Right cardiac atrium (tissue), 5 donors: ENCODE measurements at regions not wholly inside any gene's neighbourhood (a gene's known extent, or its start where the extent isn't known, plus 50 kb on each side); places are given as distances from the start of the nearest gene placed in this dataset.
"Not testable (repeated sequence)": the region's sequence is repeated elsewhere in the genome, so short reads cannot be mapped to it uniquely, and the experiment has no call there.

Experiments
- ATAC-seq, 2 donors: fragments of 200-7000 bp; cut with Tn5 transposase; one replicate each; pipeline versions ENCODE4 v1.8.0 to v1.9.1; 2020; ENCODE audit warnings: moderate library complexity in 2 of 2, mild to moderate bottlenecking in 1 of 2
- DNase-seq, 3 donors: peaks; one replicate each; pipeline ENCODE4 v3.0.0-alpha.2; 2020
- H3K27ac ChIP-seq: one replicate; pipeline ENCODE4 v1.5.1; 2013; ENCODE audit warnings: mild to moderate bottlenecking, low read length, control low read depth, moderate library complexity
- H3K27me3 ChIP-seq: one replicate; pipeline ENCODE4 v1.6.1; 2013; ENCODE audit not compliant: control insufficient read depth, insufficient read depth
- H3K4me1 ChIP-seq: one replicate; pipeline ENCODE4 v1.6.1; 2013; ENCODE audit warnings: low read length; ENCODE audit not compliant: control insufficient read depth, insufficient read depth
- H3K4me3 ChIP-seq: one replicate; pipeline ENCODE4 v1.5.1; 2013; ENCODE audit warnings: low read length, control low read depth
- H3K9me3 ChIP-seq: one replicate; pipeline ENCODE4 v1.6.1; 2013; ENCODE audit warnings: low read length; ENCODE audit not compliant: control insufficient read depth
- WGBS: extraction: QIAGEN DNeasy Blood & Tissue Kit; methylation state at CpG from one replicate; pipeline ENCODE4 v1.1.7; 2013; 5-methylcytosine and 5-hydroxymethylcytosine counted together
- intact Hi-C, 4 donors: fragments of 100-400 bp; cut with DNase I; formaldehyde crosslinking; loops; one replicate each; pipeline versions ENCODE4 v1.11.0 to v1.14.0; 2022 to 2023
- donor health status: healthy with polysubstance abuse.
- donor health status: DM: no; HTN: yes; CAD: no.
- donor health status: DM: no; HTN: no; CAD: no.
- donor health status: DM: no; HTN: yes; CAD: no; lungs with severe emphysema.
- donor health status: DM: yes; HTN: yes; CAD: no.

GRCh38 chr11:70900540-70900939 lies 351.8 kb downstream of the SHANK2 start:
- Histone ChIP-seq H3K4me3 (no peak overlapping the region), H3K9me3 (no peaks in the 10 kb centered on the region), H3K4me1 (no peaks in the 10 kb centered on the region), H3K27ac (no peak overlapping the region), H3K27me3 (no peaks in the 10 kb centered on the region)
- intact Hi-C loops = no loop called here
- DNase-seq = no peak
- ATAC-seq = no peak
- WGBS = 78% methylated on average over 4 of the region's 4 CpGs

GRCh38 chr11:70901951-70902521 lies 350.3 kb downstream of the SHANK2 start:
- WGBS = 63% methylated on average over 15 of the region's 15 CpGs
- Histone ChIP-seq H3K4me1 (no peaks in the 10 kb centered on the region), H3K27me3 (no peaks in the 10 kb centered on the region), H3K4me3 (no peak overlapping the region), H3K27ac (no peak overlapping the region), H3K9me3 (no peaks in the 10 kb centered on the region)
- intact Hi-C loops = no loop called here
- ATAC-seq = no peak
- DNase-seq = no peak

- ATAC-seq, intact Hi-C loops, H3K4me1 ChIP-seq, H3K4me3 ChIP-seq, H3K27ac ChIP-seq, H3K27me3 ChIP-seq, H3K9me3 ChIP-seq, DNase-seq: not testable (repeated sequence)
- WGBS = 85% methylated on average over 8 of the region's 8 CpGs
Measured at GRCh38 chr11:70903229-70903628, 349.1 kb downstream of the SHANK2 start.

- intact Hi-C loops = no loop called here
- no peak for DNase-seq
- H3K9me3 ChIP-seq = no peaks in the 10 kb centered on the region
Measured at GRCh38 chr11:70906101-70906500, 346.3 kb downstream of the SHANK2 start.

GRCh38 chr11:70908223-70908622 lies 344.2 kb downstream of the SHANK2 start:
- intact Hi-C loops = no loop called here
- H3K9me3 ChIP-seq = no peaks in the 10 kb centered on the region
- no peaks in the 10 kb centered on the region for H3K27me3 ChIP-seq
- no peak overlapping the region for H3K27ac ChIP-seq
- H3K4me3 ChIP-seq = no peak overlapping the region
- H3K4me1 ChIP-seq = no peaks in the 10 kb centered on the region
- WGBS = 60% methylated on average over 9 of the region's 9 CpGs
- ATAC-seq = no peak
- no peak for DNase-seq

More at GRCh38 chr11:70906101-70906500, 346.3 kb downstream of the SHANK2 start:
- H3K27me3 ChIP-seq = no peaks in the 10 kb centered on the region
- no peaks in the 10 kb centered on the region for H3K4me1 ChIP-seq
- H3K27ac ChIP-seq = no peak overlapping the region
- WGBS = 88% methylated on average over 12 of the region's 12 CpGs
- ATAC-seq = no peak
- H3K4me3 ChIP-seq = no peak overlapping the region

- intact Hi-C loops = no loop called here
- no peaks in the 10 kb centered on the region for H3K4me1 ChIP-seq
- H3K27me3 ChIP-seq = no peaks in the 10 kb centered on the region
- no peak overlapping the region for H3K27ac ChIP-seq
- WGBS = 80% methylated on average over 7 of the region's 7 CpGs
- no peak for ATAC-seq
- H3K4me3 ChIP-seq = no peak overlapping the region
- H3K9me3 ChIP-seq = no peaks in the 10 kb centered on the region
- DNase-seq = no peak
Measured at GRCh38 chr11:70910835-70911234, 341.5 kb downstream of the SHANK2 start.

GRCh38 chr11:70912226-70912840 lies 340.0 kb downstream of the SHANK2 start:
- DNase-seq (no peak), ATAC-seq (no peak)
- intact Hi-C loops = no loop called here
- H3K27ac ChIP-seq = no peak overlapping the region
- no peaks in the 10 kb centered on the region for H3K4me1 ChIP-seq
- WGBS = 47% methylated on average over 11 of the region's 11 CpGs
- H3K27me3 ChIP-seq = no peaks in the 10 kb centered on the region
- H3K4me3 ChIP-seq = no peak overlapping the region
- no peaks in the 10 kb centered on the region for H3K9me3 ChIP-seq

- Histone ChIP-seq H3K27ac (no peak overlapping the region), H3K27me3 (no peaks in the 10 kb centered on the region), H3K4me3 (no peak overlapping the region), H3K4me1 (no peaks in the 10 kb centered on the region), H3K9me3 (no peaks in the 10 kb centered on the region)
- 26% methylated on average over 13 of the region's 13 CpGs for WGBS
- DNase-seq (no peak), ATAC-seq (no peak)
- intact Hi-C loops = no loop called here
Measured at GRCh38 chr11:70913715-70914231, 338.6 kb downstream of the SHANK2 start.

- DNase-seq (no peak), ATAC-seq (no peak)
- Histone ChIP-seq H3K9me3 (no peaks in the 10 kb centered on the region), H3K27ac (no peak overlapping the region), H3K27me3 (no peaks in the 10 kb centered on the region), H3K4me1 (no peaks in the 10 kb centered on the region), H3K4me3 (no peak overlapping the region)
- 89% methylated on average over 7 of the region's 7 CpGs for WGBS
- intact Hi-C loops = no loop called here
Measured at GRCh38 chr11:70914496-70914895, 337.9 kb downstream of the SHANK2 start.

- ATAC-seq (no peak), DNase-seq (no peak)
- Histone ChIP-seq H3K27me3 (no peaks in the 10 kb centered on the region), H3K9me3 (no peaks in the 10 kb centered on the region), H3K27ac (no peak overlapping the region), H3K4me3 (no peak overlapping the region), H3K4me1 (no peaks in the 10 kb centered on the region)
- intact Hi-C loops = no loop called here
- 64% methylated on average over 17 of the region's 17 CpGs for WGBS
Measured at GRCh38 chr11:70915158-70915985, 337.0 kb downstream of the SHANK2 start.

GRCh38 chr11:70916351-70916750 lies 336.0 kb downstream of the SHANK2 start:
- H3K27ac ChIP-seq = no peak overlapping the region
- intact Hi-C loops = no loop called here
- no peak for ATAC-seq

More at GRCh38 chr11:70916351-70916750, 336.0 kb downstream of the SHANK2 start:
- peaks cover 3% of the 10 kb centered on the region for H3K9me3 ChIP-seq
- H3K4me1 ChIP-seq = no peaks in the 10 kb centered on the region
- WGBS = 90% methylated on average over 8 of the region's 8 CpGs
- no peaks in the 10 kb centered on the region for H3K27me3 ChIP-seq
- DNase-seq = no peak
- H3K4me3 ChIP-seq = no peak overlapping the region
